ENCODE measurements at regions not wholly inside any gene's neighbourhood (a gene's known extent, or its start where the extent isn't known, plus 50 kb on each side); places are given as distances from the start of the nearest gene placed in this dataset.

DNA sequence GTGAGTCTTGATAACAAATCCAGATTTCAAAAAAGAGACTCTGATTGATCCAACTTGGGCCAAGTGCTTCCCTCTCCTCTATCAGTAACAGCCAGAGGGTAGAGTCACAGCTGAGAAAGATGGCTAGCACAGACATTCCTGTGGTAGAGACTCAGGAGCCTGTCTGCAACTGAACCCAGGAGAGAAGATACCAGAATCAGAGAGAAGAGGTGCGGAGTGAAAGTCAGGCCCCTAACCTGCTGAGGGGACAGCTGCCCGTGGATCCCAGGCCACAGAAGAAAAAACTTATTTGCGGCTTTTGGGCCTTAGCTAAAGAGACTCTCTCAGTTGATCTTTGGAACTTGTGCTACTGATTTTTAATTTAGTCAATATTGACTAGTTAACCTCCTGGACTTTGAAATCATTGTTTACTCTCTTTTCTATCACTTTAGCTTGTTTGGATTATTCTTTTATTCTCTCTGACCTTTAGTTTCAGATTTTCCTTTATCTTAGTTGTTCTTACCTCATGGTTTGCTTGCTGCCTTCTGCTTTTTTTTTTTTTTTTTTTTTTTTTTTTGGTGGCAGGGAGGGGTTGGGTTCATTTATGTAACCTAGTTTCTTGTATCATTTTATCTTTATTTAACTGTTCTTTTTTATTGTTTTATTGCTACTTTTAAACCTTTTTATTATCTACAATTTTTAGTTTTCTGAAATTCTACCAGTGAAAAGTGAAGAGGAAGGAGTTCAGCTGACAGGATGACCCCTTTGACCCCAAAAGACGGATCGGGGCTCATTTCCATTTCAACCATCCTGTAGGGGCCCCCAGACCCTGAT lies 154.9 kb upstream of the KRR1 start (continued):
- TF ChIP-seq, protein P1, sequence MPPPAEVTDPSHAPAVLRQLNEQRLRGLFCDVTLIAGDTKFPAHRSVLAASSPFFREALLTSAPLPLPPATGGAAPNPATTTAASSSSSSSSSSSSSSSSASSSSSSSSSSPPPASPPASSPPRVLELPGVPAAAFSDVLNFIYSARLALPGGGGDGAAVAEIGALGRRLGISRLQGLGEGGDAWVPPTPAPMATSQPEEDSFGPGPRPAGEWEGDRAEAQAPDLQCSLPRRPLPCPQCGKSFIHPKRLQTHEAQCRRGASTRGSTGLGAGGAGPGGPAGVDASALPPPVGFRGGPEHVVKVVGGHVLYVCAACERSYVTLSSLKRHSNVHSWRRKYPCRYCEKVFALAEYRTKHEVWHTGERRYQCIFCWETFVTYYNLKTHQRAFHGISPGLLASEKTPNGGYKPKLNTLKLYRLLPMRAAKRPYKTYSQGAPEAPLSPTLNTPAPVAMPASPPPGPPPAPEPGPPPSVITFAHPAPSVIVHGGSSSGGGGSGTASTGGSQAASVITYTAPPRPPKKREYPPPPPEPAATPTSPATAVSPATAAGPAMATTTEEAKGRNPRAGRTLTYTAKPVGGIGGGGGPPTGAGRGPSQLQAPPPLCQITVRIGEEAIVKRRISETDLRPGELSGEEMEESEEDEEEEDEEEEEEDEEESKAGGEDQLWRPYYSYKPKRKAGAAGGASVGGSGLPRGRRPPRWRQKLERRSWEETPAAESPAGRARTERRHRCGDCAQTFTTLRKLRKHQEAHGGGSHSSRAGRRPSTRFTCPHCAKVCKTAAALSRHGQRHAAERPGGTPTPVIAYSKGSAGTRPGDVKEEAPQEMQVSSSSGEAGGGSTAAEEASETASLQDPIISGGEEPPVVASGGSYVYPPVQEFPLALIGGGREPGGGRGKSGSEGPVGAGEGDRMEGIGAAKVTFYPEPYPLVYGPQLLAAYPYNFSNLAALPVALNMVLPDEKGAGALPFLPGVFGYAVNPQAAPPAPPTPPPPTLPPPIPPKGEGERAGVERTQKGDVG (CRISPR knock-in tag; IDR thresholded peaks at IDR 0.05; ENCODE audit: borderline replicate concordance) = no peak
- TF ChIP-seq ZNF547 (CRISPR knock-in tag; IDR thresholded peaks at IDR 0.05) = no peak
- peak; percentile 55 for TF ChIP-seq SMC3 (IDR thresholded peaks at IDR 0.05; ENCODE audit: low read length)
- no peak for TF ChIP-seq RNF2 (conservative IDR thresholded peaks at IDR 0.05; ENCODE audit: low read depth)
- TF ChIP-seq SRSF1 (optimal IDR thresholded peaks at IDR 0.05; ENCODE audit: low read depth, low read length) = no peak
- peak; percentile 99 for TF ChIP-seq FOXA1 (IDR thresholded peaks at IDR 0.05)
- TF ChIP-seq FOXA1 (CRISPR knock-in tag; IDR thresholded peaks at IDR 0.05) = peak; percentile 98
- TF ChIP-seq, protein P2, sequence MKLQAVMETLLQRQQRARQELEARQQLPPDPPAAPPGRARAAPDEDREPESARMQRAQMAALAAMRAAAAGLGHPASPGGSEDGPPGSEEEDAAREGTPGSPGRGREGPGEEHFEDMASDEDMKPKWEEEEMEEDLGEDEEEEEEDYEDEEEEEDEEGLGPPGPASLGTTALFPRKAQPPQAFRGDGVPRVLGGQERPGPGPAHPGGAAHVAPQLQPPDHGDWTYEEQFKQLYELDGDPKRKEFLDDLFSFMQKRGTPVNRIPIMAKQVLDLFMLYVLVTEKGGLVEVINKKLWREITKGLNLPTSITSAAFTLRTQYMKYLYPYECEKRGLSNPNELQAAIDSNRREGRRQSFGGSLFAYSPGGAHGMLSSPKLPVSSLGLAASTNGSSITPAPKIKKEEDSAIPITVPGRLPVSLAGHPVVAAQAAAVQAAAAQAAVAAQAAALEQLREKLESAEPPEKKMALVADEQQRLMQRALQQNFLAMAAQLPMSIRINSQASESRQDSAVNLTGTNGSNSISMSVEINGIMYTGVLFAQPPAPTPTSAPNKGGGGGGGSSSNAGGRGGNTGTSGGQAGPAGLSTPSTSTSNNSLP (IDR thresholded peaks at IDR 0.05; ENCODE audit: low read depth, low read length) = peak; percentile 100
- TF ChIP-seq KAT8 (CRISPR knock-in tag; IDR thresholded peaks at IDR 0.05) = peak; percentile 78
- TF ChIP-seq TBL1XR1 (IDR thresholded peaks at IDR 0.05; ENCODE audit: borderline replicate concordance, low read length, partially characterized antibody) = peak; percentile 96
- no peak for TF ChIP-seq HMGA1 (CRISPR knock-in tag; conservative IDR thresholded peaks at IDR 0.05)
- no peak for TF ChIP-seq ZNF598 (CRISPR knock-in tag; IDR thresholded peaks at IDR 0.05; ENCODE audit: borderline replicate concordance)
- TF ChIP-seq ZNF496 (CRISPR knock-in tag; IDR thresholded peaks at IDR 0.05; ENCODE audit: insufficient replicate concordance) = no peak
- TF ChIP-seq RARA (CRISPR knock-in tag; IDR thresholded peaks at IDR 0.05) = peak; percentile 92
- no peak; the same call in 1 of the 2 replicates for TF ChIP-seq BRCA1 (CRISPR knock-in tag; IDR thresholded peaks at IDR 0.05)
- no peak for TF ChIP-seq AHR (CRISPR knock-in tag; IDR thresholded peaks at IDR 0.05)
- peak; percentile 94 for TF ChIP-seq TBX3 (IDR thresholded peaks at IDR 0.05; ENCODE audit: borderline replicate concordance)
- 0 out of 2 replicates have a peak, but pooled peaks have one; percentile 20 for TF ChIP-seq GABPB1 (CRISPR knock-in tag; IDR thresholded peaks at IDR 0.05)
- no peak for TF ChIP-seq JDP2 (CRISPR knock-in tag; IDR thresholded peaks at IDR 0.05; ENCODE audit: borderline replicate concordance)
- TF ChIP-seq, protein P3, sequence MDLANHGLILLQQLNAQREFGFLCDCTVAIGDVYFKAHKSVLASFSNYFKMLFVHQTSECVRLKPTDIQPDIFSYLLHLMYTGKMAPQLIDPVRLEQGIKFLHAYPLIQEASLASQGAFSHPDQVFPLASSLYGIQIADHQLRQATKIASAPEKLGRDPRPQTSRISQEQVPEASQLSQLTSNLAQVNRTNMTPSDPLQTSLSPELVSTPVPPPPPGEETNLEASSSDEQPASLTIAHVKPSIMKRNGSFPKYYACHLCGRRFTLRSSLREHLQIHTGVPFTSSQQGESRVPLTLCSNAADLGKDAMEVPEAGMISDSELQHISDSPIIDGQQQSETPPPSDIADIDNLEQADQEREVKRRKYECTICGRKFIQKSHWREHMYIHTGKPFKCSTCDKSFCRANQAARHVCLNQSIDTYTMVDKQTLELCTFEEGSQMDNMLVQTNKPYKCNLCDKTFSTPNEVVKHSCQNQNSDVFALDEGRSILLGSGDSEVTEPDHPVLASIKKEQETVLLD (CRISPR knock-in tag; IDR thresholded peaks at IDR 0.05; ENCODE audit: low read depth) = no peak
- no peak for TF ChIP-seq ETV6 (CRISPR knock-in tag; conservative IDR thresholded peaks at IDR 0.05)
- TF ChIP-seq, protein P4, sequence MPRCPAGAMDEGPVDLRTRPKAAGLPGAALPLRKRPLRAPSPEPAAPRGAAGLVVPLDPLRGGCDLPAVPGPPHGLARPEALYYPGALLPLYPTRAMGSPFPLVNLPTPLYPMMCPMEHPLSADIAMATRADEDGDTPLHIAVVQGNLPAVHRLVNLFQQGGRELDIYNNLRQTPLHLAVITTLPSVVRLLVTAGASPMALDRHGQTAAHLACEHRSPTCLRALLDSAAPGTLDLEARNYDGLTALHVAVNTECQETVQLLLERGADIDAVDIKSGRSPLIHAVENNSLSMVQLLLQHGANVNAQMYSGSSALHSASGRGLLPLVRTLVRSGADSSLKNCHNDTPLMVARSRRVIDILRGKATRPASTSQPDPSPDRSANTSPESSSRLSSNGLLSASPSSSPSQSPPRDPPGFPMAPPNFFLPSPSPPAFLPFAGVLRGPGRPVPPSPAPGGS (CRISPR knock-in tag; IDR thresholded peaks at IDR 0.05) = no peak
- TF ChIP-seq SOX6 (IDR thresholded peaks at IDR 0.05) = peak; percentile 60; the same call in 1 of the 2 replicates
- peak; percentile 96 for TF ChIP-seq SOX6 (CRISPR knock-in tag; IDR thresholded peaks at IDR 0.05)
